ENCODE measurements at regions not wholly inside any gene's neighbourhood (a gene's known extent, or its start where the extent isn't known, plus 50 kb on each side); places are given as distances from the start of the nearest gene placed in this dataset.
"Not testable (repeated sequence)": the region's sequence is repeated elsewhere in the genome, so short reads cannot be mapped to it uniquely, and the experiment has no call there.

GRCh38 chr6:9025796-9026394 is 590.5 kb upstream of the SLC35B3 start:
- no peak overlapping the region for H3K27ac ChIP-seq (ENCODE audit: low read depth, low read length, poor library complexity, severe bottlenecking)
- ChIA-PET POLR2A (ENCODE audit: low non-redundant PET) (no interaction called here), CTCF (no interaction called here)
- DNase-seq (ENCODE audit: low spot score) = no peak
- TF ChIP-seq EZH2 (IDR thresholded peaks at IDR 0.05; ENCODE audit: borderline replicate concordance, low read depth, low read length, poor library complexity, severe bottlenecking) (no peak), CTCF (conservative IDR thresholded peaks at IDR 0.05; ENCODE audit: low read depth, low read length) (no peak)
- no TSS peak for BruUV-seq (replicated peaks)
- H3K9me3 ChIP-seq (ENCODE audit: low read depth, low read length, poor library complexity, severe bottlenecking) = no peaks in the 10 kb centered on the region
- H3K36me3 ChIP-seq (ENCODE audit: insufficient read depth, low read length, poor library complexity, severe bottlenecking) = no peaks in the 10 kb centered on the region
- no peak overlapping the region for H3K4me3 ChIP-seq (ENCODE audit: low read depth, low read length, poor library complexity, severe bottlenecking)
- H3K4me1 ChIP-seq (ENCODE audit: insufficient read depth, low read length, poor library complexity, severe bottlenecking) = no peaks in the 10 kb centered on the region
- intact Hi-C loops (cut with micrococcal nuclease; ENCODE audit: unreplicated experiment) = no loop called here
- H3K27me3 ChIP-seq (replicated peaks; ENCODE audit: insufficient read depth, low read depth, low read length, poor library complexity) = no peaks in the 10 kb centered on the region

- no peak overlapping the region for H3K4me3 ChIP-seq (ENCODE audit: low read depth, low read length, poor library complexity, severe bottlenecking)
- H3K27ac ChIP-seq (ENCODE audit: low read depth, low read length, poor library complexity, severe bottlenecking) = no peak overlapping the region
- BruUV-seq (replicated peaks) = no TSS peak
- H3K36me3 ChIP-seq (ENCODE audit: insufficient read depth, low read length, poor library complexity, severe bottlenecking) = no peaks in the 10 kb centered on the region
- POLR2A ChIA-PET (ENCODE audit: low non-redundant PET) = no interaction called here
- H3K9me3 ChIP-seq (ENCODE audit: low read depth, low read length, poor library complexity, severe bottlenecking) = no peaks in the 10 kb centered on the region
- H3K4me1 ChIP-seq (ENCODE audit: insufficient read depth, low read length, poor library complexity, severe bottlenecking) = no peaks in the 10 kb centered on the region
- CTCF ChIA-PET = no interaction called here
- intact Hi-C loops (cut with micrococcal nuclease; ENCODE audit: unreplicated experiment) = no loop called here
- no peaks in the 10 kb centered on the region for H3K27me3 ChIP-seq (replicated peaks; ENCODE audit: insufficient read depth, low read depth, low read length, poor library complexity)
- DNase-seq (ENCODE audit: low spot score) = no peak
- TF ChIP-seq CTCF (conservative IDR thresholded peaks at IDR 0.05; ENCODE audit: low read depth, low read length) (no peak), EZH2 (IDR thresholded peaks at IDR 0.05; ENCODE audit: borderline replicate concordance, low read depth, low read length, poor library complexity, severe bottlenecking) (no peak)
Measured at GRCh38 chr6:9025228-9025627, 589.9 kb upstream of the SLC35B3 start.

GRCh38 chr6:9024246-9024645 is 588.9 kb upstream of the SLC35B3 start:
- CTCF ChIA-PET; BruUV-seq (replicated peaks); DNase-seq (ENCODE audit: low spot score); H3K27ac ChIP-seq (ENCODE audit: low read depth, low read length, poor library complexity, severe bottlenecking); POLR2A ChIA-PET (ENCODE audit: low non-redundant PET); H3K4me1 ChIP-seq (ENCODE audit: insufficient read depth, low read length, poor library complexity, severe bottlenecking); H3K9me3 ChIP-seq (ENCODE audit: low read depth, low read length, poor library complexity, severe bottlenecking); intact Hi-C loops (cut with micrococcal nuclease; ENCODE audit: unreplicated experiment); H3K27me3 ChIP-seq (replicated peaks; ENCODE audit: insufficient read depth, low read depth, low read length, poor library complexity); H3K36me3 ChIP-seq (ENCODE audit: insufficient read depth, low read length, poor library complexity, severe bottlenecking); H3K4me3 ChIP-seq (ENCODE audit: low read depth, low read length, poor library complexity, severe bottlenecking): not testable (repeated sequence)

- Histone ChIP-seq H3K27ac (ENCODE audit: low read depth, low read length, poor library complexity, severe bottlenecking) (no peak overlapping the region), H3K27me3 (replicated peaks; ENCODE audit: insufficient read depth, low read depth, low read length, poor library complexity) (no peaks in the 10 kb centered on the region), H3K9me3 (ENCODE audit: low read depth, low read length, poor library complexity, severe bottlenecking) (no peaks in the 10 kb centered on the region), H3K4me3 (ENCODE audit: low read depth, low read length, poor library complexity, severe bottlenecking) (no peak overlapping the region), H3K36me3 (ENCODE audit: insufficient read depth, low read length, poor library complexity, severe bottlenecking) (no peaks in the 10 kb centered on the region), H3K4me1 (ENCODE audit: insufficient read depth, low read length, poor library complexity, severe bottlenecking) (no peaks in the 10 kb centered on the region)
- no peak for TF ChIP-seq CTCF (conservative IDR thresholded peaks at IDR 0.05; ENCODE audit: low read depth, low read length)
- TF ChIP-seq EZH2 (IDR thresholded peaks at IDR 0.05; ENCODE audit: borderline replicate concordance, low read depth, low read length, poor library complexity, severe bottlenecking) = no peak
- intact Hi-C loops (cut with micrococcal nuclease; ENCODE audit: unreplicated experiment) = no loop called here
- POLR2A ChIA-PET (ENCODE audit: low non-redundant PET) = no interaction called here
- BruUV-seq (replicated peaks) = no TSS peak
- CTCF ChIA-PET = no interaction called here
- no peak for DNase-seq (ENCODE audit: low spot score)
Measured at GRCh38 chr6:9020001-9020400, 584.7 kb upstream of the SLC35B3 start.

Data from A673 (cell line).